WI38 (cell line): ENCODE measurements at regions not wholly inside any gene's neighbourhood (a gene's known extent, or its start where the extent isn't known, plus 50 kb on each side); places are given as distances from the start of the nearest gene placed in this dataset.

Experiments used
- H3K4me3 ChIP-seq: 2 replicates; pipeline ENCODE4 v1.5.1; 2011; ENCODE audit warnings: low read depth, mild to moderate bottlenecking, control low read depth, low read length
- CTCF ChIP-seq: IDR thresholded peaks from 2 replicates; pipeline ENCODE4 v1.5.1; 2012; ENCODE audit warnings: low read depth, mild to moderate bottlenecking, control low read depth, low read length

- no peak for TF ChIP-seq CTCF
- H3K4me3 ChIP-seq, result no peak overlapping the region
Measured at GRCh38 chr5:17690473-17690872, 56.2 kb downstream of the TAF11L14 start.

GRCh38 chr5:17691762-17692161 lies 57.5 kb downstream of the TAF11L14 start:
- no peak for TF ChIP-seq CTCF
- no peak overlapping the region for H3K4me3 ChIP-seq

GRCh38 chr5:17694371-17694770 lies 60.1 kb downstream of the TAF11L14 start:
- TF ChIP-seq CTCF, result no peak
- no peak overlapping the region for H3K4me3 ChIP-seq

GRCh38 chr5:17694914-17695313 lies 60.7 kb downstream of the TAF11L14 start:
- TF ChIP-seq CTCF, result no peak
- no peak overlapping the region for H3K4me3 ChIP-seq

- no peak for TF ChIP-seq CTCF
- no peak overlapping the region for H3K4me3 ChIP-seq
Measured at GRCh38 chr5:17696627-17697026, 62.4 kb downstream of the TAF11L14 start.

- TF ChIP-seq CTCF, result no peak
- no peak overlapping the region for H3K4me3 ChIP-seq
Measured at GRCh38 chr5:17697671-17698070, 63.4 kb downstream of the TAF11L14 start.

GRCh38 chr5:17709011-17709710 lies 74.9 kb downstream of the TAF11L14 start:
- no peak overlapping the region for H3K4me3 ChIP-seq
- TF ChIP-seq CTCF, result no peak
